Stimulated activated CD4-positive, alpha-beta T cell treated with anti-CD3 and anti-CD28 coated beads, Interleukin-4, amount 100 ng/mL, for 24 hours (primary cell): ENCODE measurements at regions not wholly inside any gene's neighbourhood (a gene's known extent, or its start where the extent isn't known, plus 50 kb on each side); places are given as distances from the start of the nearest gene placed in this dataset.

Source experiments
- DNase-seq: peaks from one replicate; pipeline ENCODE4 v3.0.0-alpha.2; 2020

GRCh38 chr2:151197184-151198108 lies 64.2 kb downstream of the RBM43 start:
- no peak for DNase-seq

- no peak for DNase-seq
Measured at GRCh38 chr2:151193576-151193975, 68.1 kb downstream of the RBM43 start.

- no peak for DNase-seq
Measured at GRCh38 chr2:151192681-151193080, 69.0 kb downstream of the RBM43 start.

GRCh38 chr2:151191001-151191400 lies 70.7 kb downstream of the RBM43 start:
- no peak for DNase-seq

GRCh38 chr2:151189125-151189524 lies 72.5 kb downstream of the RBM43 start:
- DNase-seq = no peak

GRCh38 chr2:151186011-151186410 lies 75.7 kb downstream of the RBM43 start:
- no peak for DNase-seq

- no peak for DNase-seq
Measured at GRCh38 chr2:151182899-151183809, 78.5 kb downstream of the RBM43 start.

- DNase-seq = no peak
Measured at GRCh38 chr2:151182396-151182795, 79.3 kb downstream of the RBM43 start.

GRCh38 chr2:151181524-151181923 lies 80.1 kb downstream of the RBM43 start:
- no peak for DNase-seq

- no peak for DNase-seq
Measured at GRCh38 chr2:151180123-151180522, 81.5 kb downstream of the RBM43 start.

- DNase-seq = no peak
Measured at GRCh38 chr2:151178207-151178606, 83.5 kb downstream of the RBM43 start.

GRCh38 chr2:151177756-151178155 lies 83.9 kb downstream of the RBM43 start:
- no peak for DNase-seq

GRCh38 chr2:151176661-151177060 lies 85.0 kb downstream of the RBM43 start:
- DNase-seq = no peak

GRCh38 chr2:151175864-151176263 lies 85.8 kb downstream of the RBM43 start:
- DNase-seq = no peak

- DNase-seq = no peak
Measured at GRCh38 chr2:151174127-151174526, 87.5 kb downstream of the RBM43 start.

- no peak for DNase-seq
Measured at GRCh38 chr2:151171186-151171585, 90.5 kb downstream of the RBM43 start.

- no peak for DNase-seq
Measured at GRCh38 chr2:151166410-151166809, 95.3 kb downstream of the RBM43 start.

- no peak for DNase-seq
Measured at GRCh38 chr2:151165105-151165684, 96.5 kb downstream of the RBM43 start.

GRCh38 chr2:151161821-151162551 lies 99.7 kb downstream of the RBM43 start:
- DNase-seq = no peak

- no peak for DNase-seq
Measured at GRCh38 chr2:151159109-151159662, 102.5 kb downstream of the RBM43 start.

- DNase-seq = no peak
Measured at GRCh38 chr2:151157000-151157735, 104.5 kb downstream of the RBM43 start.

- DNase-seq = no peak
Measured at GRCh38 chr2:151156431-151156830, 105.2 kb downstream of the RBM43 start.
